NCI-H1436 (cell line): ENCODE measurements at regions not wholly inside any gene's neighbourhood (a gene's known extent, or its start where the extent isn't known, plus 50 kb on each side); places are given as distances from the start of the nearest gene placed in this dataset.

ENCODE experiments used
- DNase-seq: peaks from one replicate; lab custom pipeline; 2025; lab: John Stamatoyannopoulos, UW

DNA sequence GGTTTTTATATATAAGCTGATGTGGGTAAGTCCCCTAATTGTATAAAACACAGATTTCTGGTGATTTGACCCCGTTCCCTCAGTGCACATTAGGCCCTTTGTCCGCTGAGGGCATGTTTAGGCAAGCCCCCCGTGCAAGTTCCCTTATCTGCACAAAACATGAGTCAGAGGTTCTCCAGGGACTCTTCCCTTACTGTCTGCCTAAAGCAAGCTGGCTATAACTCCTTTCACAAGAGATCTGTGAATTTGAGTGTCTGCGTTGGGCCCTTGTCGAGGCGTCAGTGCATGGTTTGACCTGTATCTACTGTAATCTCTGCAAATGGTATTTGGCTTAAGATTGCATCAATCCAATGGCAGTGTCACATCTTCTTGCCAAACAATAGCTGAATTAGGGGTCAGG, 712.8 kb downstream of the CDH8 start:
- DNase-seq = no peak

DNA sequence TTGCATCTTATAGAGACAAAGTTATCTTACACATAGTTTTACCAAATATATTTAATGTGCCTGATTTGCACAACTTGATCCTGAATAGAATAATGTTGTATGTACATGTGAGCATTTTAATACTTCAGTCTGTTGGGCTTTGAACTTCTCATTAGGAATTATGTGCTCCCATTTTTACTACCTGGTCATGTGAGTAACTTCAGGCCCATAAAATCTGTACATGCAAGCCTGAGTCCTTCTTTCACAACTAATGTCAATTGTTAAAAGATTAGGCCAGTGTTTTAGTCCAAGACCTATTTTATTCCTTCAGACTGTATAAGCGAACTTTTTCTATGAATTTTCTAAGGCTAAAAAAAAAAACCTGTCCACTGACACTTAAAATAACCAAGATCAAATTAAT, 715.4 kb downstream of the CDH8 start:
- DNase-seq = no peak

DNA sequence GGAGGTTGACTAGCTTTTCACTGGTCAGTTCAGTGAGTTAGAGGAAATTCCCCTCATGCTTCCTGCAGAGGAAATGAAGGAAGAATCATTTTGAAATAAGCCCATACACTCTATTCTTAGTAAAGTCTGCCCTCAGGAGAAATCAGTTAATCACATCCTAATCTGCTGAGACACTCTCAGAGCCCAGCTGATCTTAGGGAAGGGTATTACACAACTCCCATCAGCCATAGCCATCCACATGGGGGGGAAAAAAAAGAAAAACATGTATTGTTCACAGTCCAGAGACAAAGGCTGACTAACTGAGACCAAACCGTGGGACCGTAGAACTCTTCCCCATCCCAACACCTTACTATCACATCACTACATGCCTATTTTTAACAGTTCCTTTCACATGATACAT, 722.3 kb downstream of the CDH8 start:
- no peak for DNase-seq

DNA sequence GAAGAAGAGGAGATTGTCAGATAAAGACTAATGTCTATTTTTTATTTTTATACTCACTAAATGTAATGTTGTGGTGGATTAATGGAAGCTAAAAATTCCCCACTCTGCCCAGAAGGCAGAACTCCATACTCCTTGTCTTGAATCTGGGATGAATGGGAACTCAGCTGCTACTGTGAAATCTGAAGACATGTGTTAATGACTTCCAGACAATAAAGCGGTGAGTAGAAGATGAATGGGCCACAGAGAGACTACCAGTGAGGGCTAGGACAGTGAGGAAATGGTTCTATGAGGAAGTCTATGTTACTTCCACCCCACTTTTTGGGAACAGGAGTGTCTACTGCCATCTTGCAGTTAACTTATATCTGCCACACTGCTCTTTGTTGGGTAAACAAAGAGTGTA, 726.9 kb downstream of the CDH8 start:
- no peak for DNase-seq

DNA sequence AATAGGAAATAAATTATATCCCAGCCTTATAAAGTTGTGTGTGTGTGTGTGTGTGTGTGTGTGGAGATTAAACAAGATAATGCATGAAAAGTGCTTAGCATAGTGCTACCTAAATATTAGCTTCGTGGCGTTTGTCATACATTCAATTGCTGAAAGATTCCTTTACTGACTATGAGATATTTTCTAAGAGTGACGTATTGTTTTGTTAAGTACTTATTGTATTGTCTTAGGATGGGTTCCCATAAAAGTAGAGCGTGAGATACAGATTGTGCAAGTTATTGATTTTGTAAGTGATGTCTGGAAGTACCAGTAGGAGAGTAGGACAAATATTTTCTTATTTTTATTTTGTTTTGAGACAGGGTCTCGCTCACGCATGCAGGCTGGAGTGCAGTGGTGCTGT, 730.0 kb downstream of the CDH8 start:
- DNase-seq = no peak

DNA sequence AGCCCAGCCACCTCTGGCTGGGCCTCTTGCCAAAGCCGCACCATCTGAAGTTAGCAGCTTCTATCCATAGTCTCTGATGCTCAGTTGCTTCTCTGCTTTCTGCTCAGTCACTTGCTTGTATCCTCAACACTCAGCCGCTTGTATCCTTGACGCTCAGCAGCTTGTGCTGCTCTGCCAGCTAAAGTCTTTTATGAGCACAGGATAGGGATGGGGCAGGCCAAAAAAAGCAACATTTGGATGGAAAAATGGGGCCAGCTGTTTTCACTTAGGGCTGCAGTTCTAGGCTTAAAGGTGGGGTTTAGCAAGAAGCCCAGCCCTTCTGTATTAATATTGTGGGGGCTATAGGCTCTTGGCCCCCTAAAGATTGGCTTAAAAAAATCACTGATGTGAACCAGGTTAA, 739.4 kb downstream of the CDH8 start:
- DNase-seq = no peak

DNA sequence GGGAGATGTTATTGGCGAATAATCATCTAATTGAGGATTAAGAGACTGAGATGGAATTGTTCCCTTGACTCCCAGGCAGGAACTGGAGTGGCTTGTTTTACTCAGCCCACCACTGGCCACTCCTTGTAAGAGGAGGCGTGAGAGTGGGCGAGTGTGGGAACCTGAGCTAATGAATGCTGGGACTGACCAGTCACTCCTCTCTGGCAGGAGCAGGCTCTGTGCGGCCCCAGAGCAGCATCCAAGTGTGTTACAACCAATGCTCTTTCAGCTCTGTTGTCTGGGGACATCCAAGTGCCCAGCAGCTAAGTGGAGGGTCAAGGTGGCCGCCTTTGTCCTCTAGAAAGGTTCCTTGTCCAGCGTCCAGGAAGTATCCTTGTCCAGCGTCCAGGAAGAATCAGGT, 739.9 kb downstream of the CDH8 start:
- DNase-seq = no peak

DNA sequence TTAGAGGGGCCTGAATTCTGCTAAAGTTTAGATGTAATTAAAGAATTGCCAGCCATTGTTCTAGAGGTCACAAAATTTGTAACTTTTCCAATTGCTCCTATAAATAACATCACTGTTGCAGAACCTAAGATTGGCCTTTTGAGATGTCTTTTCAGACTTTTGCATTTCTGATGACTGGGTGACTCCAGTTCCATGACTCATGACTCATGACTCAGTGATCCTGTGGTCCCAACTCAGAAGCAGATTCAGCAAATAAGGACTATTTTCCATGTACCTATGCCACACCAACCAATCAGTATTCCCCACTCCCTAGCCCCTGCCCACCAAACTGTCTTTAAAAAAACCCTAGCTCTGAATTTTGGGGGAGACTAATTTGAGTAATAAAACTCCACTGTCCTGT, 740.9 kb downstream of the CDH8 start:
- DNase-seq = no peak

DNA sequence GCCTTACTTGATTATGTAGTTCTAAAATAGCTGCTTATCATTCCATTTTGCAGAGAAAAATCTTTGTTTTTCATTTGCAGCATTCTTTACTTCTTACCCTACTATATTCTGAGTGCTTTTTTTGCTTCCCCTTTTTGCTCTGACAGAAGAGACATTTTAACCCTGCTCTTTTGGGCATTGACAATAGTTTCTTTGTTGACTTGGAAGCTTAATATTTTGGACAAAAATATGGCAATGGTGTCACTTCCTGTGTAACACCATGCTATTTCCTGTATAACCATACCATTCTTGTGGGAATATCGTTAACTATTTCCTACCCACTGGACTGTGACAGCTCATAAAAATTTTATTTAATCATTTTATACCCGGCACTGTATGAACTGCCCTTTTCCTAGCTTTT, 747.1 kb downstream of the CDH8 start:
- no peak for DNase-seq

DNA sequence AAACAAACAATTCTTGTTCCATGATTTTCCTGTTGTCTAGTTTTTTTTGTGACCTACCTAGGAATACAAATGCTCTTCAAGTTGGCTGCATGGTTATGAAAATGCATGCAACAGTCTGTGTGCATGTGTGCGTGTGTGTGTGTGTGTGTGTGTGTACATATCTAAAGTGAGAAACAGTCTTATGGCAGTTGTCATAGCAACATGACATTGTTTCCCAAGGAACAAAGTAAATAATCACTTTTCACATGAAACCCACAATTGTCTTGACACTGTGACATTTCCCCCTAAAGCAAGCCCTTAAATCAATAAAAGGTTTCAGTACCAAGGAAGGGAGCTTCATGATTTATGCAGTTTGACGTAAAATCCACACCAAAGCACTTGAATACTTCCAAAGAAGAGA, 758.4 kb downstream of the CDH8 start:
- DNase-seq = no peak

DNA sequence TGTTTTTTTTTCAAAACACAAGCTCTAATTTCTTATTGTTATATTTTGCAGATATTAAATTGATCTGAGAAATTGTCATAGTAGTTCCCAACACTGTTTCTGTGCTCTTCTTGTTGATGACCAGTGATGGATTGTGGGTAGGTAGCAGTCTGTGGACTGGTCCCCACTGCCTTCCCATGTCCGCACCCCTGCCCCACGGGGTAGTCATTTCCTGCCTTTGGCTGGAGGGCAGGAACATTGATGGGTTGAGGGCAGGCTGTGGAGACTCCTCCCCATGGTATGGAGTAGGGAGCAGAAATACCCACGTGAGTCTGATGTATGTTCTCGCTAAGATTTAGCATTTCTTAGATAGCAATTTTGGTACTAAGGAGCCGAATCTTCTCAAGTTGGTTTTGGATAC, 762.0 kb downstream of the CDH8 start:
- DNase-seq = no peak

DNA sequence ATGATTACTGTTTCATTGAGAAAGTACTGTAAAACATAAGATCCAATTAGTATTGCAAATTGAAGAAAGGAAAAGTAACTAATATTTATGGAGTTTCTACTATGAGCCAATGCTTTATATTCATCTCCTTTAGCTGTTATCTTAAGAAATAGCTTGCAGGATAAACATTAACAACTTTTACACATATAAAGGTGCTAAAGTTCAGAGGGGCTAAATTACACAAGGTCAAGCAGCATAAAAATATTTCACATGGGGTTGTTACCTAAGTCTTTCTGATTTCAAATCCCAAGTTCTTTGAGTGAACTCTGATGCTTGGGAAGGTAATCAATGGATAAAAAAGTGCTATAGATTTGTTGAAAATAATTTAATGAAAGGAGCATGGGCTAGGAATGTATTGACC, 765.5 kb downstream of the CDH8 start:
- no peak for DNase-seq

DNA sequence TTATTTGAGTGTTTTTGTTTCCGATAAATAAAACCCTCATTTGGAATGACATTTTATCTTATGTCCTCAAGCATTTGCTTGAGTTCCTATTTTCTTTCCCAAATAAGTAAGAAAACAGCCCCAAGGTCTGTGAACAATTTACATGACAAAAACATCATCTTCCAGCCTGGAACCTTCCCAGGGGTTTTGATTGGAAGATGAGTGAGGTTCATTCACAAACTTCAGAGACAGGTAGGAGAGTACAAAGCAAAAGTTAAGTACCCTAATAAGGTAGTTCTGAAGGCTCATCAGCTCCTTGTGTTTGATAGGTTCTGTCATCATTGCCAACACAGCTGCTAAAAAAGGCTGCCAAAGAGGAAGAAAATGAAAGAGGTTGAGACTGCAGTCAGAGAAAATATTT, 772.8 kb downstream of the CDH8 start:
- DNase-seq = no peak

DNA sequence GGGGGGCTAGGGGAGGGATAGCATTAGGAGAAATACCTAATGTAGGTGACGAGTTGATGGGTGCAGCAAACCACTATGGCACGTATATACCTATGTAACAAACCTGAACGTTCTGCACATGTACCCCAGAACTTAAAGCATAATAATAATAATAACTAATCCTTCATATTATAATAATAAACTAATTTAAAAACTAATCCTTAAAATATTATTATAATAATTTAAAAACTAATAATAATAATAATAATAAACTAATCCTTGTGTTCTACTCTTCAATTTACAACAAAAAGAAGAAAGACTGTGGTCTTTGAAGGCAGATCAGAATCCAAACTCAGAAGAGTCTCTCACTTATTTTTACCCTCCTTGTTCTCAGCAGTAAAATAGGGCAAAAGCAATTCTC, 774.9 kb downstream of the CDH8 start:
- DNase-seq = no peak

DNA sequence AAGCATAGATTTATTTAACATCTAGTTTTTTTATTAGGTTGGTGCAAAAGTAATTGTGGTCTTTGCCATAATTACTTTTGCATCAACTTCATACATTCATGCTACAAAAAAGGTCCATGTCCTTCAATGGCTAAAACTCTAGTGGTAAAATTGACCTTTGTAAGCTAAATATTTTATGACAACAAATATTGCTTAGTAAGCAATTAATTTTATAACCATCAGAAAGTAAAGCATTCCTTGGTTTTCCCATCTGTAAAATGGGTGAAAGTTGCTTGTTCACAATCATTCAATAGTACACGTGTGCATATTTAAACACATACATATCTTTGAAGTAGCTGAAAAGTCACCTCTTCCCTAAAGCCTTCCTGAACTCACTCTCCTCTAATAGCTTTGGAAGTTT, 789.6 kb downstream of the CDH8 start:
- DNase-seq = no peak

DNA sequence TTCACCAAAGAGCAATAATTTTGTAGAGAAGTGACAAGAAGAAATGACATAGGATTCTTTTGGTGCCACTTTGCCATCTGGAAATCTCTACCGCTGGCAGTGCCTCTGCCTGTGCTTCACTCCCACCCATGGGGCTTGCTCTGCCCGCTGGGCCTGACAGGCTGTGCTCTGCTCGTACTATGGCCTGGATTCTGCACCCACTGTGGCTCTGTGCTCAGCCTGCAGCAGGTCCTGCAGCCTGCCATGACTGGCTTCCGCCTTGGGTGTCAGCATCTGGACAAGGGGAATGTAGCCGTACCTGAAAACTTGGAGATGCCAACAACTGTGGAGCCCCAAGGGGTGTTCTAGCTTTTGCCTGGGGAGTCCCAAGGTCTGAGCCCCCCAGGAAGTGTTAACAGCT, 792.3 kb downstream of the CDH8 start:
- DNase-seq = no peak

DNA sequence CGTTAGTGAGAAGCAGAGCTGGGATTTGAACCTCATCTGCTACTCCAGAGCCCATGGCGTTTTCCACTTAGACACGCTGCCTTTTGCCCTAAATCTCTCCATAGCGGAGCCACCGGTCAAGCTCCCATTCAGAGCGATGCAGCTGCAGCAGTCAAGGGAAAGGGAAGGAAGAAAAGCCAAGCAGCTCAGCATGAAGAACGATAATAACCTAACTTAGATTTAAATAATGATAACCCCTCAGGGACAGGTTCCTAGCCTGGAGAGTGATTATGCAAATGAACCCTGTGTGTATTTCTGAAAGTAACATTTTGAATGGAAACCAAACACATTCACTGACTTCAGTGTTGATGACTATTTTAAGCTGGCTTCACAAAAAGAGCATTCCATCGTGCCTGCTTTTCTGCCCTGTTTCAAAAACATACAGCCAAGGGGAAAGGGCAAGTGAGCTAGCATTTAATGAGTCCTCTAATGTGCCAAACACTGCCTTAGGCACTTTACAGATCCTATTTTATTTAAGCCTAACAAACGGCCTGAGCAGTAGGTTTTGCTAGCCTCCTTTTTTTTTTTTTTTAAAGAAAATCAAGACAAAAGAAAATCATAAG, 798.3 kb downstream of the CDH8 start:
- no peak for DNase-seq

DNA sequence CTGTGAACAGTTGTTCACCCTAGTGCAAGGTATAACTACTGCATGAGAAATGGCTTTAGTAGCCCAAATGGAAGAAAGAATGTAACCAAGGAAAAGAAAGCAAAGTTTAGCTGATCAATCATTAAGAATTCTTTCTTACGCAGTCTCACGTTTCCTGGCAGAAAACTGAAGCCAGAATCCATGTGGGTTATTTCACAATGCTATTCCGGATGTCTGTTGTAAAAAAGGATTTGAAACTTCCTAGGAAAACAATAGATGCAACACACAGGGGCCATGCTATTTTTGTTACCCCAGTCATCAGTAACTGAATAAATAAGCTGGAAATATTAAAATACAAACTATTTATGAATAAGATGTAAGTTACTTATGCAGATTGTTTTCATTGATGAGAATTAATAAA, 802.5 kb downstream of the CDH8 start:
- no peak for DNase-seq

DNA sequence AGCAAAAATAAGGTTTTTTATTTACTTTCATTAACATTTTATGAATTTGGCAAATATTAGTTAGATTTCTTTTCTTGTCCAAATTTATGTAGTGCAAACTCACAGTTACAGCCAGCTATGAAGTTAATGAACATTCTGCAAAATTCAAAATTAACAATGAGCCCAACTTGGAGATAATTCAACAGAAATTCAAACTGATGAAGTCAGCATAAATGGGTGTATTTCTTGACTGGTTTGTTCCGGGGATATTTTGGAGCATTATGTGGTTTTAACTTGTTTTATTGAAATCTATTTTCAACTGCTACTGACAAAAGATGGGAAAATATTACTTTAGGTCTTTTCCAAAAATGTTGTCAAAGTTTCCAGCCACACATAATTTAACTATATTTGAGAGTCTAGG, 807.9 kb downstream of the CDH8 start:
- no peak for DNase-seq

DNA sequence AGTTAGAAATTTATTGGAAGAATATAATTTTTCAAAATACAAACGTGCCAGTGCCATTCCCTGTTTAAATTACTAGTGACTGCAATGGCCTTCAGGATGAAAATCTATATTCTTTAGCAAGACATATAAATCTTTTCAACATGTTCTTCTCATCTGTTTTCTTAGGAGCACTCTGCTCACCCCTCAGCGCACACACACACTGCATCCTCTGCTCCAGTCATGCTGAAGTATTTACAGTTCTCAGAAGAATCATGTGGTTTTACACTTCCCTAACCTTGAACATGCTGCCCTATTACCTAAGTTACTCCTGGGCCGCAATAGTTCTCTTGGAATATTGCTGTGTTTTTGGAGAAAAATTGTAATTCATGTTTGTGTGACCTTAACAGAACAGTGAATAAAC, 820.6 kb downstream of the CDH8 start:
- no peak for DNase-seq

DNA sequence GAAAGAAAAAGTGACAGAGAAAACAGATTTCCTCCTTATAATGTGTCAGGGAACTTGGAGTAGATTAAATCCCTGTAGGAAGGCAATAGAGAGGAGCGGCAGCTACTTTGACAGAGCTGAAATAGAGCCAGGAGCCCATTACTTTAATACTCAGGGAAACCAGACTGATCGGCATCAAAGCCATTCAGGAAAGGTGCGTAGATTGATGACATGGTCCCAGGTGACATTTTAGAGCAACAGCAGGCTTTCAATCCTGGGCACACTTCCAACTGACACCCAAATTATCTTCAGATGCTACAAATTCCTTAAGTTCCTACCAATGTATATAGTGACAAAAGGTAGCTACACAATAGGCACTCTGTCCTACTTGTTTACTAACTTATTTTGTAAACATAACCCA, 821.5 kb downstream of the CDH8 start:
- DNase-seq = no peak

DNA sequence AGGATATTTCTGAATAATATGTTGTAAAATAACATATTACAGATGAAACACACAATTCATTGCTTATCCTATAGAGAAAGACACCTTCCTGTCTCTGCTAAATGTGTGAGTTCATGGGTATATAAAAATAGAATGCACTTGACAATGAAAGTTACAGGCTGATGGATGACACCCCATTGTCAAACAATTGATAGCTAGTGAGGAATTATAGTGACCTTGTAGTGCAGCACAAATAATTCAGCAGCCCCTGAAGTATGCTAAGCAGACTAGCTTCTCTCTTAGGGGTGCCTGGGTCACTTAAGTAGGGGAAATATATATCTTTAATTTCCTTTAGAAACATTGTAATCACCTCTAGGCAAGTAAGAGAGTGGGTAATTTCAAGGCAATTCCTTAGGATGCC, 826.2 kb downstream of the CDH8 start:
- no peak for DNase-seq

DNA sequence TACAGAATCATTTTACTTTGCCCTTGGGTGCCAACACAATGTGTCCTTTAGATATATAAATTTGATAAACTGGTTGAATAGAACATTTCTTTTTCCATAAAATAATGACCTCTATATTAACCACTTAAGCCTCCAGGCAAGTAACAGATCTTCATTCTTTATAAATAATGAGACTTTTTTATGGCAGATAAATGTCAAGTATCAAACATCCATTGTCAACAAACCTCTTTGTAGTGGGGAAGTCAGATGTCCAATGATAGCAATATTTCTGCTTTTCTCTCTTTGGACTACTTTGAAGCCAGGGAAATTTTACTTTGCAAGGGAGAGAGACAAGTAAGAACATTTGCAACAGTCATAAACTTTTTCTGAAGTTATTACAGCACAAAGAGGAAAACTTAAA, 841.2 kb downstream of the CDH8 start:
- no peak for DNase-seq

DNA sequence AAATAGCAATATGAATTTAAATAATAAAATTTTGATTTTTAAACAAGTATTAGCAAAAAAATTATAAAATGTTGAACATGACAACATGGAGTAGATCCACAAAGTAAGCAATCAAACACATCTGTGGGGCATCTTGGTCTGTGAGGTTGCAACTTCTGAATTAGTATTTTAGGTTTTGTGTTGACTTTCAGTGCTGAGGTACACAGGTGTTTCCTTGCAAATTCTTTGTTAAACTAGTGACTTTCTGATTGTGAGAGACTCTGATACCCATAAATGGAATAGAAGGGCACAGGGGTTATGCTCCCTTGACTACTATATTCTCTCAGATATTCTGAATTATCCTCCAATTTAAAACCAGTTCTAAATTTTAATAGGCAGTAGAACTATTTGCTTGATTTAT, 841.7 kb downstream of the CDH8 start:
- no peak for DNase-seq

DNA sequence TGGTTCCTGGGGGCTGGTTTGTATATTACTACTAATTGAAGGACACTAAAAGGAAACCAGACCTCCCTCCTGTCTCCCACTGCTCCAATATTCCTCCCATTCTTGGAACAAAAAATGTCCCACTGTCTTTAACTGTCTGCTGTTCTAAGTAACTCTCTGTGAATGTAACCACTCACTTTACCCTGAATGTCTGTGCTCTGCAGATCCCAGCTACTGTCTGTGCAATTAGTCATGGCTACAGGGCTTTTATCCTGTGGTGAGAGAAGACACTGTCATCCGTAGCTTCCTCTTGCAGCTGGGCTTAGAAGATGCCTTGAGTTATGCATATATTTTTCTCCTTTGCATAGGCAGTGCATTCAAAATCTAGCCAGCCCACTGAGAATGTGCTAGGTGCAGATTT, 853.8 kb downstream of the CDH8 start:
- DNase-seq = no peak
